ENCODE measurements at regions not wholly inside any gene's neighbourhood (a gene's known extent, or its start where the extent isn't known, plus 50 kb on each side); places are given as distances from the start of the nearest gene placed in this dataset.

- TF ChIP-seq CTCF (IDR thresholded peaks at IDR 0.05) (no peak), POLR2A (IDR thresholded peaks at IDR 0.05) (no peak)
Measured at GRCh38 chr15:94125156-94125555, 106.2 kb upstream of the MCTP2 start.

Data from tibial nerve (tissue), 3 donors.